Activated T-helper 1 cell treated with Interleukin-2 at 50 U/mL for 16 hours (primary cell): ENCODE measurements at regions not wholly inside any gene's neighbourhood (a gene's known extent, or its start where the extent isn't known, plus 50 kb on each side); places are given as distances from the start of the nearest gene placed in this dataset.

ENCODE experiments used
- DNase-seq: peaks from one replicate; pipeline ENCODE4 v3.0.0-alpha.2; 2020; ENCODE audit warnings: low read depth

DNA sequence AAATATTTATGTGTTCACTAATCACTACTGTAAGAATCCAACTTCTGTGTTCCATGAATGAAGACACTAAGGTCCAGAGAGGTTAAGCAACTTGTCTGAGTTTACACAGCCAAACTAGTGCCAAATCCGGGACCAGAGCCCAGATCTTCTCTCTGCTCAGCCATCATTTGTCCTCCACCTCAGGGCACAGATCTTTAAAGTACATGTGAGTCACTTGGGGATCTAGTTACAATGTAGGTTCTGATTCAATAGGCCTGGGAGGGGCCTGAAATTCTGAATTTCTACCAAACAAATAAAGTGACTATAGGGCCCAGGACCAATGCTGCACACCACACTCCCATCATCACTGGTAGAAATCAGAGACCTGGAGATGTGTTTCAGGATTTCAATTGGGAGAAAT, 162.9 kb downstream of the GXYLT1 start:
- DNase-seq = no peak

DNA sequence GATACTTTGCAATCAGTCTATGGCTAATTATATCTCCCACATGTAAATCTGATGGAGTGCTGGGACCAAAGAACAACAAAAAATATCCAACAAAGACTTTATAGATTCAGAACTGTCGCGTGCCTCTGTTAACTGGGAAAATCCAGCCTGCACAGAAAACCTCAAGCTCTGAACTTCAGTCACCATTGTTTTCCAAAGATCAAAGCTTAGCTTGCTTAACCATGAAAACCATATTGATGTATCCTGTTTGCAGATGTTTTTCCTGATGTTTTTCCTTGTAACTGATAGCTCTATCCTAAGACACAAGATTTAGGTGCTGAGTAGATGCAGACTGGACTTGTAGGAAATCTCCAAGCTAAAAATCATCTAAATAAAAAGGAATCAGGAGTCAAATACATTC, 163.7 kb downstream of the GXYLT1 start:
- no peak for DNase-seq

DNA sequence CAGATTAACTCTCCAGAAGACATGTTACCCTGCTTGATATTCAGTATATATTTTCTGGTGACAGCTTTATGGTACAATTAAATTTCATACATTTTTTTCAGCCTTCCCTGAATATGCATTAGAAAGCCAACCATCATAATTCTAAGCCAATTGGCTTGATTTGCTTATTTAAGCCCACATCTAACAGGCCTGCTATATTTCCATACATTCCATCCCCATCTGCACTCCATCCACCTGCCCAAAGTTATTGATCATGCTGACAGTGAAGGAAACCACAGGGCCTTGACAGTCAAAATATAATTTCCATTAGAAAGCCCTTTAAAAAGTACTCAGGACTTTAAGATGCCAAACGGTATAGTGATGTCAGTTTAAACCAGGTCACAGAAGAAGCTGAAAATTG, 164.3 kb downstream of the GXYLT1 start:
- DNase-seq = no peak

DNA sequence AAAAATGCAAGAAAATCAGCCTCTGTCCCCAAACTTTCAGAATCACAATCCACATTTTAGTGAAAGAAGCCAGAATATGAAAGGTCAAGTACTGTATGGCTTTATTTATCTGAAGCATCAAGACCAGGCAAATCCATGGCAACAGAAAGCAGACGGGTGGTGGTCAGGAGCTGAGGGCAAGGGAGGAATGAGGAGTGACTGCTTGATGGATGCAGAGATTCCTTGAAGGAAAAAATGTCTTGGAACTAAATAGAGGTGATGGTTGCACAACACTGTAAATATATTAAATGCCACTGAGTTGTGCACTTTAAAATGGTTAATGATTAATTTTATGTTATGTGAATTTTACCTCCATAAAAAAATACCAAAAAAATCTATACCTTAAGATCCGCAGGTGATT, 165.1 kb downstream of the GXYLT1 start:
- DNase-seq = no peak

DNA sequence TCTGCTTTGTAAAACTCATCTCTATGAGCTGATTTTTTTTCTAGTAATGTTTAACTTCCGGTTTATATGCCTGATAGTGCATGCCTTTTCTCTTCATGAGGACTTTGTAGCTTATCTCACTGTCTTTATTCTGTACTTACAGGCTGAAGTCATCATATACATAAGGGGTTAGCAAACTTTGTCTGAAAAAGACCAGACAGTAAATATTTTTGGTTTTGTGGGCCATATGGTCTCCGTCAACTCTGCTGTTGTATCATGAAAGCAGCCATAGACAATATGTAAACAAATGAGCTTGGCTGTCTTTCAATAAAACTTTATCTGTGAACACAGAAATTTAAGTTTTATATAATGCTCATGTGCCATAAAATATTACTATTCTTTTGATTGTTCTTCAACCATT, 172.1 kb downstream of the GXYLT1 start:
- DNase-seq = no peak

DNA sequence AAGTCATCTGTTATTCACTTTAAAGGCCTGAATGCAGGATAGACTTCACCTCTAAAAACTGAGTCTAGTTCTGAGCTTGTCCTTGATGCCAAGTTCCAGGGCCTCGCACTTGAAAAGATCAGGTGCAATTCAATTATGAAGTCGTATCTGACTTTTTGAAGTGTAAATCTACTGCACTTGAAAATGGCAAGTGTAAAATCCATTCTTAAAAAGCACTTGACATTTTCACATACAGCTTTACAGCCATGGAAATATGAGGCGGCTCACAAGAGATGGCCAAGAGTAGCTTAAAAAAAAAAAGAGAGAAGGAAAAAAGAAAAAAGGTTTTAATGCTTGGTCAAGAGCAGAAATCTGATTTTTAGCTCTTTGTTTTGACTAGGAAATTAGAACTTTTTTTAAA, 172.5 kb downstream of the GXYLT1 start:
- DNase-seq = no peak

DNA sequence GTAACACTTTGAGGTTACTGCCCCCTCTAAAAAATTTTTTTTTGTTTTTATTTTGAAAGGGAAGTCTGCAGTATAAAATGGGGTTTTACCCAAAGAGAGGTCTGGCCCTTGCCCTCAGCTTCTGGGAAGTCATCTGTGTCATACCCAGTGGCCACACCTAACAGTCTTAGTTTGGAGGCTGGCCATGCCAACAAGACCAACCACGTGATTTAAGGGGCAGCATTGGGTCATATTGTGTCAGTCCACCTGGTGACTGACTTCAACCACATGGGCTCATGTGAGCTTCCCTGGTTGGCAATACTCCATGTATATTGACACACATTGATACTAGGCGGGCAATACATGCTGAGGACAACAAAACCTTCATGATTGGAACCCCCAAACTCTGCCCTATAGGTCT, 173.9 kb downstream of the GXYLT1 start:
- DNase-seq = no peak

DNA sequence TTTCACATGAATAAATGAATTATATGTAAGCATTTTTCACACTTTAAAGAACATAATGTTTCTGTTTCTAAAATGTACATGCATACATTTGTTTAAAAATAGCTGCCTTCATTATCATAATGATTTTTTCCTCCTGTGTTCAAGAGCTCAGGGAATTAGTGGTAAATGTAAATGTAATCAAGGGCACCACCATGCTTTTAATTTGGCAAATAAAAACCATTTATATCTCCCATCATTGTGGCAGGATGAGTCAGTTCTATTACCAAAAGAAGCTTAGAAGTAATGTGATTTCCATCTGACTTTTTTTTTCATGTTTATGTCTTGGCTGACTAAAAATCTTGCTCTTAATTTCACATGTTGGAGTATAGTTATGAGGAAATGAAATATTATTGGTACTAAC, 176.1 kb downstream of the GXYLT1 start:
- DNase-seq = no peak

DNA sequence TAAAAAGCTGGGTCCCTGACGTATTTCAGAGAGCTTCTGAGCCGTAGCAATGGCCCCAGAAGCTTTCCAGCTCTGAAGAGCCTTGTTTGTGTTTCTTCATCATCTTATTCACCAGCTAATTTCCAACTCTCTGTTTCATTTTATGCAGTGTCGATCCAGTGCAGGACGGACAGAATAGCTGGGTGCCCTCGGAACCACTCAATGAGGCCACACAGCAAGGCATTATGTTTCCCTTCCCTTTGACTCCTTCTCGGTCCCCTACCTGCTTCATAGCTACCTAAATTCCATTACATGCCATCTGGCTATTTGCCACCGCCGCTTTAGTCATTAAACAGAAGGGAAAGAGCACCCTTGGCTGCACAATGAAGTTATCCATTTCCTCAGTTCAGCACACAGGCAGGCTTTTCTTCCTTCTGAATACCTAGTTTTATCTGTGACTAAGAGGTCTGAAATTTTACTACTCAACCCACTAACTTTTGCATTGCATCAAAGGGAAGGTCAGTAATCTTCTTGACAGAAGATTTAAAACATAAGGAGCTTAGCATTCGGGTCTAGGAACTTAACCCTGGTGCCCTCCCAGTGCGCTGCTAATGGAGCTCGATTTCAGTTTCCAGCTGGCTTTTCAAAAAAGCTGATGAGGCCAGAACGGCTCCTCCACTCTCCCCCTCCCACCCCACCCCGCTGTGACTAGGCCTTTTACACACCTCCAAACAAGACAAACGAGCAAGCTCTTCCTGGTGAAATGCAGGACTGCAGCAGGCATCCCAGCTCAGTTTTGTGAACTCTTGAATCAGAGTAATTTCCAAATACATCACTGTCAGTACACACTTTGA, 176.8 kb downstream of the GXYLT1 start:
- DNase-seq = no peak

DNA sequence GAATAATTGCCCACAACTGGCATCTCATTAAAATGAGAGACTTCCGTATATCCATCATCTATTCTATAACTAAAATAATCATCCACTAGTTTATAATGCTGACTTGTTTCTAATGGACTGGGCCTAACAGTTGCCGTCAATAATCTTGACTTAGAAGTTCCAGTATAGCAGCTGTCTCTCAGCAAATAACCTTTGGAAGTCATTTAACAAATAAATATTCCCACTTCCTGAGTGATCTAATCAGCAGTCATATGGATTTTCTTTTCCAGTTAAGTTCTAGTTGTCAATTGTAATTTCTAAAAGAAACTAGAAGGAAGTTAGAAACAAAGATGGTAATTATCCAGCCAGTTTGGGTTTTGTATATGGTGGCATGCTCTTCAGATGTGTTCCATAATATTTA, 177.8 kb downstream of the GXYLT1 start:
- DNase-seq = no peak

DNA sequence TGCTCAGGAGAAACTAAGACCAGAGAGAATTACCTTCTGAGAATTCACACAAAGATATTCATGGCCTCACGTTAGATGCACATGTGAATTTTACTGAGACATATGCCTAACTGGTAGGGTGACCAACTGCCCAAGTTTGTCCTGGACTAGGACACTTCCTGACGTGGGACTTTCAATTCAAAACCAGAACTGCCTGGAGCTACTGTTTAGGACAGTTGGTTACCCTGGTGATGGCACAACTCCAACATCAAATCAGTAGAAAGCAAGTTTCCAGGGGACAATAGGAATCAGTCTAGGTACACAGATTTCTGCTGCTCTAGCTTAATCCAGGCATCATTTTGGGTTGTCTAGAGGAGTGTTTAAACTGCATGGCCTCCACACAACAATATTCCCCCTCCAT, 178.7 kb downstream of the GXYLT1 start:
- DNase-seq = no peak

DNA sequence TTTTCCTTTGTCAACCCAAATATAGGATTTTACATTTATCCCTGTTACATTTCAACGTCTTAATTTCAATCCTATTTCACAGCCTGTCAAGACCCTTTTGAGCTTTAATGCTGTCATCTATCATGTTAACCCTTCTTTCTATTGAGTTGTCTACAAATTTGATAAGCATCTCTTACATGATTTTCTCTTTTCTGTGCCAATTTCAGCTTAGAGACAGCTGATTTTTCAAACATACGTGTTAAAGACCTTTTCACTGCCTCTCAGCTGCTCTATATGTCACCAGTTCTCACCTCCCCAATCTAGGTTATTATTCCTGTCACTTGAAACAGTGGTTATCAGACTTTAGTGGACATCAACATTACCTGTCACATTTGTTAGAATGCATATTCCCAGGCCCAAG, 181.3 kb downstream of the GXYLT1 start:
- no peak for DNase-seq

DNA sequence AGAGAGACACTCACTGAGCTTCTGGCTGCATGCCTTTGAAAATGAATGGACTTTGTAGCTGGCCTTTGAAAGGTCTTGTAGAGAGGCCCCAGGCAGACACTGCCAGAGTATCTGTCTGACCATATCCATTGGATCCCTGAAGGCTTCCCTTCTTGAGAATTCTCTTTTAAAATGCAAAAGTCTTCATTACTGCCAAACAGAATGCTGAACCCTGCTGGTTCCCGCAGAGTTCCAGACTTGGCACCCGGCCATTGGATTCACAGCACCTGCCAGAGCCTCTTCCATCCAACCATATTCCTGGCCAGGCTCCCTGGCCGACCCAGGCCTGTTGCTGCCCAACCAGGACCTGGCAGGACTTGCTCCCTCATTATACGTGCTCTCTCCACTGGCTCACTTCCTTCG, 182.5 kb downstream of the GXYLT1 start:
- no peak for DNase-seq

DNA sequence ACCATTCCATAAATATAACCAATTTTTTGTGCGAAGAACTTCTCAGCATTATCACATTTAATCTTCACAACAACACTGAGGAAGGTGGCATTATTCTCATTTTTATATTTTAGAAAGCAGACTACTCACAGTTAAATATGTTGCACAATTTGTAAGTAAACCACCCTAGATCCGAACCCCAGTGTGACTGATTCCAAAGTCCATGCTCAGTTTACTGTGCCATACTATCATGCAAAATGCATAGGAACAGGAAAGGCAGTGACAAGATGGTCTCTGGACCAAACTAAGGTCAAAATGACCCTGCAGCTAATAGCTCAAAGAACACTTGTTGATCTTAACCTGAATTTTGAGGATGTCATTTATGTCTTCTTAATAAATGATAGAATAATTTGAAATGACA, 185.4 kb downstream of the GXYLT1 start:
- no peak for DNase-seq

DNA sequence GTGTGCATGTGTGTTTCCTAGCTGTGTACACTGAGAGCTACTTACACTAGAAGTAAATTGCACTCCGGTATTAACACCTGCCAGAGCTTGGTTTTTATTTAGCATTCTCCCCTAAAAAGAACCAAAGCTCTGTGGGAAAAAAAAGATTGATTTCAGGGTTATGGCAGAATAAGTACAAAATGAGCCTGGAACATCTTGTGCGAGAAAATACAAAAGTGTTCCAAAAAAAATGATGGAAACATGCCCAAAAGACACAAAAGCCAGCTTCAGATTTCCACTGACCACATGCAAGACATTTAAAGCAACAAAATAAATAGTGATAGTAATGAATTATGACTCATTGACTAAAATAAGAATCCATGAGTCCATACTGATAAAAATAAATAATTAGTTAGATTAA, 188.3 kb downstream of the GXYLT1 start:
- no peak for DNase-seq

DNA sequence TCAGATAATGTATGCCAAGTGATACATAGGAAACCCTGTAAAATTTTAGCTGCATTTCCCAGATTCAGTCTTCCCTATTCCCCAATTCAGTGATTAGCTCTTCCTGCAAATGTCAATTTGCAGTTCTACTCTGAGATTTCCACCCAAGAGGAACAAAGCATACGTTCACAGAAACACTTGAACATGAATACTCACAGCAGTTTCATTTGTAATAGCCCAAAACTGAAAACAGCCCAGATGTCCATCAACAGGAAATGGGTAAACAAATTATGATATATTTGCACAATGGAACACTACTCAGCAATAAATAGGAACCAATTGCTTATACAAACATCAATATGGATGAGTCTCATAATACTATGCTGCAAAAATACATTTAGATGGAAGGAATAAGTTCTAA, 194.2 kb downstream of the GXYLT1 start:
- DNase-seq = no peak

DNA sequence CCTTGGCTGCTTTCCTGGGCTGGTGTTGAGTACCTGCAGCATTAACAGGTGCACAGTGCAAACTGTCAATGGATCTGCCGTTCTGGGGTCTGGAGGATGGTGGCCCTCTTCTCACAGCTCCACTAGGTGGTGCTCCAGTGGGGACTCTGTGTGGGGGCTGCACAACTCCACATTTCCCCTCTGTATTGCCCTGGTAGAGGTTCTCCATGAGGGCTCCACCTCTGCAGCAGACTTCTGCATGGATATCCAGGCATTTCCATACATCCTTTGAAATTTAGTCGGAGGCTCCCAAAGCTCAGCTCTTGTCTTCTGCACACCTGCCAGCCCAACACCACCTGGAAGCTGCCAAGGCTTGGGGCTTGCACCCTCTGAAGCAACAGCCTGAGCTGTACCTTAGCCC, 198.6 kb downstream of the GXYLT1 start:
- DNase-seq = no peak

DNA sequence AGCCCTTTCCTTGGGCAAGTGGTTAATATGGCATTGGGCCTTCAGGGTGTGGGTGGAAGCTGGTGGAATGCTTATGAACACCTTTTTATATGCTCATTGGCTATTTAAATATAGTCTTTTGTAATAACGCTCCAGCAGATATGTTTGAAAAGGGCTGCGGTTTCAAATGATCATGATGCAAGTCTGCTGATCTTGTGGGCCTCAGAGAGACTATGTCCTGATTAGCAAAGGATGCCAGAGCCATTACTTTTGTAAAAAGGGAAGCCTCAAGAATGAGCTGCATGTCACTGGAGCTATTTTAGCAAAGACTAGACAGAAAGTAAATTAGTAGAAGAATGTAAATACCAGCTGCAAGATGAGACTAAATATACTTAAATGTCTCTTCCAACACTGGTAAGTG, 200.5 kb downstream of the GXYLT1 start:
- no peak for DNase-seq

DNA sequence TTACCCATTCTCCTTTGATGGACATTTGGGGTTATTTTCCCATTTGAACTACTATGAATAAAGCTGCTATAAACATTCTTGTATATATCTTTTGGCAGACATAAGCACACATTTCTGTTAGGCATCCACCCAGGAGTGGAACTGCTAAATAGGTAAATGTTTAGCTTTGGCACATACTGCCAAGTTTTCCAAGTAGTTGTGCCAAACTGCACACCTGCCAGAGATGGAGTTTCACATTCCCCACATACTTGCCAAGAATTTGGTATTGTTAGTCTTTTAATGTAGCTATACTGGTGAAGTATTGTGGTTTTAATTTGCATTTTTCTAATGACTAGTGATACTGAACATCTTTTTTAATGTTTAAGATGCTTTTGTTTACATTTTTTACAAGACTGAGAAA, 201.0 kb downstream of the GXYLT1 start:
- DNase-seq = no peak

DNA sequence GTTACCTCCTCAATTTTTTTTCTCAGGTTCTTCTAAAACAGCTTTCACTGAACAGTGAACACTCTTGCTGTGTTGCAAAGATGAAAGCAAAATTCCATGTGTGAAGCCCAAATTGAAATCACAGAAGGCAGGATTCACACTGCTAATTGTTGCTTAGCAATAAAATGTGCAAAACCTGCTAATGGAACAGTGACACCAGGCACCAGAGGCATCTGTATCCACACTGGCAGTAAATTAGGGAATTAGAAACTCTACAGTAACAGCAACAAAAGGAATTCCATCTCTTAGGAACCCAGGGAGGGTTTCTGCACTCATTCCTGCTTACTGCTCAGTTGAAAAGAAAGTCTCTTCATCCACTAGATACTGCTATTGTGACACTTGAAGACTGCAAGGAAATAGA, 202.3 kb downstream of the GXYLT1 start:
- no peak for DNase-seq

DNA sequence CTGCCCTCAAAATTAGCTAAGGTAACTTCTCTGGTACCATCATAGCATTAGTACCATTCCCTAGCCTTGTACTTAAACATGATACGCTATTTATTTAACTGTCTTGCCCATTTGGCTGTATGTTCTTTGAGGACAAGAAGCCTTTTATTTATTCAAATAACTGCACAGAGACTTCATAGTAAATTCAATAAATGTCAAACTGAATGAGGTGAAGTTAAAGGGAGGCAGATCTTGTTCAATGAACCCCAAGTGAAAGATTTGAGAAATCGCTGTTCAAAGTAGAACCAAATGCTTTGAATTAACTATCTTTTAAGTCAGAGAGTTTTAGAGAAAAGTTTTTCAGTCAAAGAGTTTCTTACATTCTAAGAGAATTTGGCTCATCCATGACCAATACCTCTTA, 203.6 kb downstream of the GXYLT1 start:
- DNase-seq = no peak

DNA sequence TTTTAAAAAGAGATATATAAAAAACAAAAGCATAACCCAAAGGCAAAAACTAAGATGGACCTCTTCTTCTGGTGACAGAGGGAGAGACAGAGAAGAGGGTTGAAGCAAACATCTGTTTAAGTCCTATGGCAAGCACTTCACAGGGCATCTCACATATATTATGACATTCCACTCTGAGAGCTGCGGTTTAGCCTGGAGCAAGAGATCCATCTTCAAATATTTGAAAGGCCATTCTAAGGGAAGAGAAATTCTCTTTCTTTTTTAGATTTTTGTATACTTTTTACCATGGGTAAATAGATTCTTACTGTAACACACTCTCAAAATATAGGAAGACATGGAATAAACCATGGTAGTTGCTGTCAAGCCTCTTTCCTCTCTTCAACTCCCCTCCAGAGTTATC, 204.1 kb downstream of the GXYLT1 start:
- no peak for DNase-seq

DNA sequence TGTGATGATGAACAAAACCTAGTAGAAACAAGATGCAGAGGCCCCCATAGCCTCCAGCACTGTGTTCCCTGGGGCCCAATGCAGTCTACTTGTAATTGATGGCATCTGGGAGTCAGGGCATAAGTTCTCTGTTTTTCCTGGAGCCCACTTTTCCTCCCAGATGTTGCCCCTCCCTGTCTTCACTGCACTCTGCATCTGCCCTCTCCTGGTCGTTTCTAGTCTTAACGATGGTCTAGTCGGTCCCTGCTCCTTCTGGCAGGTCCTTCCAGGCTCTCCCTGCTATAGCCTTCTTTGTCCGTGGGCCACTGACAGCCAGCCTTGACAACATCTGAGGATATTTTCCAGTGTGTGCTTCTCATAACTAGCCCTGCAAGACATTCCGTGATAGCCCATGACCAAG, 208.3 kb downstream of the GXYLT1 start:
- no peak for DNase-seq

DNA sequence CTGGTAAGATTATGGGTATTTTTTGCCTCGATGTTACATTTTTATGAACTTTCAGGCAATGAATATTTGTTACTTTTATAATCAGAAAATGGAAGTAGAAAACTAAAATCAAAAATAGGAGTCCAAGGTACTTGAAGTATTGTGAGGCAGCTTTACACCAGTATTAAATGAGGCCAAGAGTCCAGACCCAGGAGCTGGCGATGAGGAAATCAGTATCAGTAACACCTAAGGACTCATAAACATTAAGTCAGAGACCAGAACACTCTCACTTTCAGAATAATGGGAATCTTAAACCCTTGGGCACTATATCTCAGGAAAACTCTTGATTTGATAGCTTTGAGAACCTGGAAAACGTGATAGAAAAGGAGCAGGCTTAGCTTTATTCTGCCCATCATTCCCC, 208.8 kb downstream of the GXYLT1 start:
- no peak for DNase-seq
